RWPE2 (cell line): ENCODE measurements at regions not wholly inside any gene's neighbourhood (a gene's known extent, or its start where the extent isn't known, plus 50 kb on each side); places are given as distances from the start of the nearest gene placed in this dataset.

Experiments
- ATAC-seq: fragments of 200-7000 bp; cut with Tn5 transposase; 3 replicates; pipeline ENCODE4 v1.9.1; 2021; ENCODE audit warnings: low read depth
- DNase-seq: peaks from one replicate; pipeline ENCODE4 v3.0.0-alpha.2; 2020; ENCODE audit warnings: low spot score
- H3K27ac ChIP-seq: fragments of 450-650 bp; 2 replicates; pipeline ENCODE4 v1.5.1; 2017; ENCODE audit warnings: mild to moderate bottlenecking; ENCODE audit not compliant: poor library complexity, severe bottlenecking
- H3K27me3 ChIP-seq: fragments of 250-450 bp; sonication (Bioruptor Pico); 2 replicates; pipeline ENCODE4 v1.5.1; 2021; ENCODE audit warnings: mild to moderate bottlenecking, moderate library complexity; ENCODE audit not compliant: insufficient read depth, poor library complexity, severe bottlenecking
- H3K36me3 ChIP-seq: fragments of 250-450 bp; sonication (Bioruptor Pico); 2 replicates; pipeline ENCODE4 v1.5.1; 2020; ENCODE audit warnings: low read depth, mild to moderate bottlenecking, moderate library complexity
- H3K4me1 ChIP-seq: fragments of 250-450 bp; sonication (Bioruptor Pico); 2 replicates; pipeline ENCODE4 v1.5.1; 2021; ENCODE audit warnings: mild to moderate bottlenecking, moderate library complexity; ENCODE audit not compliant: insufficient read depth, poor library complexity, severe bottlenecking
- H3K4me3 ChIP-seq: fragments of 250-450 bp; sonication (Bioruptor Pico); 2 replicates; pipeline ENCODE4 v1.5.1; 2021; ENCODE audit warnings: mild to moderate bottlenecking, moderate library complexity; ENCODE audit not compliant: severe bottlenecking
- H3K9me3 ChIP-seq: fragments of 250-450 bp; sonication (Bioruptor Pico); 2 replicates; pipeline ENCODE4 v1.5.1; 2021; ENCODE audit warnings: mild to moderate bottlenecking, moderate library complexity; ENCODE audit not compliant: severe bottlenecking
- CTCF ChIP-seq: fragments of 450-650 bp; IDR thresholded peaks from one replicate; pipeline ENCODE4 v1.5.1; 2017; ENCODE audit warnings: mild to moderate bottlenecking, moderate library complexity; ENCODE audit not compliant: poor library complexity, severe bottlenecking

GRCh38 chr20:7189231-7189630 lies 421.7 kb downstream of the BMP2 start:
- H3K27me3 ChIP-seq: no peaks in the 10 kb centered on the region
- H3K36me3 ChIP-seq: no peaks in the 10 kb centered on the region
- ATAC-seq: no peak
- no peak for TF ChIP-seq CTCF
- no peak for DNase-seq
- H3K4me3 ChIP-seq: no peak overlapping the region
- H3K9me3 ChIP-seq: no peaks in the 10 kb centered on the region
- H3K4me1 ChIP-seq: no peaks in the 10 kb centered on the region
- no peak overlapping the region for H3K27ac ChIP-seq

- Histone ChIP-seq H3K27me3 (no peaks in the 10 kb centered on the region), H3K4me1 (peaks cover 14% of the 10 kb centered on the region), H3K27ac (no peak overlapping the region), H3K4me3 (no peak overlapping the region), H3K36me3 (no peaks in the 10 kb centered on the region), H3K9me3 (no peaks in the 10 kb centered on the region)
- DNase-seq (no peak), ATAC-seq (no peak)
- no peak for TF ChIP-seq CTCF
Measured at GRCh38 chr20:7193681-7194080, 426.2 kb downstream of the BMP2 start.

GRCh38 chr20:7195704-7196103 lies 428.2 kb downstream of the BMP2 start:
- H3K9me3 ChIP-seq: no peaks in the 10 kb centered on the region
- no peaks in the 10 kb centered on the region for H3K36me3 ChIP-seq
- TF ChIP-seq CTCF: no peak
- no peak overlapping the region for H3K4me3 ChIP-seq
- H3K27me3 ChIP-seq: no peaks in the 10 kb centered on the region
- ATAC-seq: peak; percentile 94
- peak; percentile 58 for DNase-seq
- peaks cover 14% of the 10 kb centered on the region for H3K4me1 ChIP-seq
- peak overlapping the region; percentile 17 for H3K27ac ChIP-seq

GRCh38 chr20:7196481-7196880 lies 429.0 kb downstream of the BMP2 start:
- ATAC-seq: peak; percentile 65

More at GRCh38 chr20:7196481-7196880, 429.0 kb downstream of the BMP2 start:
- H3K4me1 ChIP-seq: peaks cover 14% of the 10 kb centered on the region
- peak overlapping the region; percentile 17 for H3K27ac ChIP-seq
- H3K4me3 ChIP-seq: no peak overlapping the region
- DNase-seq: no peak
- H3K36me3 ChIP-seq: no peaks in the 10 kb centered on the region
- no peak for TF ChIP-seq CTCF
- no peaks in the 10 kb centered on the region for H3K27me3 ChIP-seq
- H3K9me3 ChIP-seq: no peaks in the 10 kb centered on the region
